Keratinocyte (primary cell): ENCODE measurements at regions not wholly inside any gene's neighbourhood (a gene's known extent, or its start where the extent isn't known, plus 50 kb on each side); places are given as distances from the start of the nearest gene placed in this dataset.
"Not testable (repeated sequence)": the region's sequence is repeated elsewhere in the genome, so short reads cannot be mapped to it uniquely, and the experiment has no call there.

Experiments
- DNase-seq: peaks from one replicate; pipeline ENCODE4 v3.0.0-alpha.2; 2011; ENCODE audit warnings: low read depth, missing footprints, low spot score
- FAIRE-seq: peaks from 2 replicates; lab custom pipeline; 2011; peaks lifted over from hg19 to GRCh38; lab: Jason Lieb, UNC
- H2AFZ ChIP-seq: 2 replicates; pipeline ENCODE4 v1.6.0; 2012; ENCODE audit warnings: low read length, control low read depth, inconsistent platforms; ENCODE audit not compliant: control insufficient read depth
- H3K27ac ChIP-seq: 2 replicates; pipeline ENCODE4 v1.5.1; 2011; ENCODE audit warnings: low read length; ENCODE audit not compliant: control insufficient read depth, insufficient read depth
- H3K27me3 ChIP-seq: 3 replicates; pipeline ENCODE4 v1.6.0; 2011; ENCODE audit warnings: low read length; ENCODE audit not compliant: control insufficient read depth, insufficient read depth; ENCODE audit errors: extremely low read depth
- H3K36me3 ChIP-seq, 2 experiments: 2 replicates in 1 of 2; 3 replicates in 1 of 2; pipeline ENCODE4 v1.5.1; 2011; ENCODE audit warnings: low read length in 2 of 2, mild to moderate bottlenecking in 1 of 2; ENCODE audit not compliant: control insufficient read depth in 2 of 2, insufficient read depth in 2 of 2; ENCODE audit errors: extremely low read depth in 1 of 2
- H3K4me1 ChIP-seq: 3 replicates; pipeline ENCODE4 v1.5.1; 2011; ENCODE audit warnings: low read length; ENCODE audit not compliant: control insufficient read depth, insufficient read depth; ENCODE audit errors: extremely low read depth
- H3K4me2 ChIP-seq: 3 replicates; pipeline ENCODE4 v1.6.0; 2011; ENCODE audit warnings: low read depth, low read length; ENCODE audit not compliant: control insufficient read depth, insufficient read depth; ENCODE audit errors: extremely low read depth
- H3K4me3 ChIP-seq, 3 experiments: fragments of 200-600 bp in 1 of 3; sonication (generic) in 1 of 3; 2 replicates in 2 of 3; 3 replicates in 1 of 3; pipeline ENCODE4 v1.5.1; 2011 to 2016; ENCODE audit warnings: low read length in 3 of 3, mild to moderate bottlenecking in 3 of 3, control low read depth in 2 of 3, inconsistent platforms in 1 of 3, low read depth in 1 of 3, mixed read lengths in 1 of 3, mixed run types in 1 of 3, moderate library complexity in 1 of 3; ENCODE audit not compliant: control insufficient read depth in 2 of 3, insufficient read depth in 2 of 3; ENCODE audit errors: extremely low read depth in 1 of 3
- H3K79me2 ChIP-seq: 2 replicates; pipeline ENCODE4 v1.6.0; 2012; ENCODE audit warnings: low read length; ENCODE audit not compliant: control insufficient read depth, insufficient read depth
- H3K9ac ChIP-seq: 3 replicates; pipeline ENCODE4 v1.6.0; 2011; ENCODE audit warnings: low read length; ENCODE audit not compliant: control insufficient read depth, insufficient read depth; ENCODE audit errors: extremely low read depth
- H3K9me1 ChIP-seq: 3 replicates; pipeline ENCODE4 v1.6.0; 2011; ENCODE audit warnings: low read length; ENCODE audit not compliant: control insufficient read depth, insufficient read depth; ENCODE audit errors: extremely low read depth
- H3K9me3 ChIP-seq: 2 replicates; pipeline ENCODE4 v1.5.1; 2012; ENCODE audit warnings: low read depth, low read length; ENCODE audit not compliant: control insufficient read depth
- H4K20me1 ChIP-seq: 3 replicates; pipeline ENCODE4 v1.6.0; 2011; ENCODE audit warnings: low read length; ENCODE audit not compliant: control insufficient read depth, insufficient read depth; ENCODE audit errors: extremely low read depth
- CTCF ChIP-seq, 3 experiments: IDR thresholded peaks in 1 of 3; conservative IDR thresholded peaks in 1 of 3; optimal IDR thresholded peaks in 1 of 3; 2 replicates in 2 of 3; 3 replicates in 1 of 3; pipeline versions ENCODE3 to v1.5.1; 2011; ENCODE audit warnings: low read length in 3 of 3, mild to moderate bottlenecking in 3 of 3, moderate library complexity in 2 of 3, control low read depth in 1 of 3, inconsistent platforms in 1 of 3; ENCODE audit not compliant: insufficient read depth in 2 of 3; ENCODE audit errors: extremely low read depth in 1 of 3
- EZH2 ChIP-seq: IDR thresholded peaks from one replicate; pipeline ENCODE4 v1.6.1; 2012; ENCODE audit warnings: inconsistent platforms, mild to moderate bottlenecking, low read length, moderate library complexity
- dilution Hi-C: fragments of 300-500 bp; cut with MboI; formaldehyde crosslinking; loops from one replicate; pipeline ENCODE4 v1.7.0; 2020; ENCODE audit warnings: low sequenced_read_pairs; ENCODE audit not compliant: extremely low pct_ligation_motif_present

- DNase-seq (no peak), FAIRE-seq (no peak)
- H3K4me3 ChIP-seq, result no peak overlapping the region
- no peak overlapping the region for H3K27ac ChIP-seq
- no peaks in the 10 kb centered on the region for H4K20me1 ChIP-seq
- H3K9me1 ChIP-seq, result no peaks in the 10 kb centered on the region
- H3K4me1 ChIP-seq, result peaks cover 31% of the 10 kb centered on the region
- H3K9me3 ChIP-seq, result no peaks in the 10 kb centered on the region
- TF ChIP-seq EZH2, result no peak
- dilution Hi-C loops, result no loop called here
- no peak overlapping the region for H3K9ac ChIP-seq
- H3K4me2 ChIP-seq, result no peak overlapping the region
- H3K79me2 ChIP-seq, result no peaks in the 10 kb centered on the region
- H3K27me3 ChIP-seq, result no peaks in the 10 kb centered on the region
- no peaks in the 10 kb centered on the region for H3K36me3 ChIP-seq
- no peak overlapping the region for H2AFZ ChIP-seq
These were observed 69.7 kb downstream of the DLL1 start for GRCh38 chr6:170221052-170221752.

GRCh38 chr6:170213637-170214018 lies 77.2 kb downstream of the DLL1 start:
- dilution Hi-C loops, H3K9me3 ChIP-seq, H3K9ac ChIP-seq, H2AFZ ChIP-seq, FAIRE-seq, H3K79me2 ChIP-seq, H3K4me3 ChIP-seq, H3K27me3 ChIP-seq, H3K4me2 ChIP-seq, H3K36me3 ChIP-seq, H3K27ac ChIP-seq, H3K4me1 ChIP-seq, H4K20me1 ChIP-seq, DNase-seq, H3K9me1 ChIP-seq: not testable (repeated sequence)

GRCh38 chr6:170212956-170213636 lies 77.8 kb downstream of the DLL1 start:
- no peaks in the 10 kb centered on the region for H3K36me3 ChIP-seq
- peaks cover 6% of the 10 kb centered on the region for H3K27me3 ChIP-seq
- no peaks in the 10 kb centered on the region for H3K9me3 ChIP-seq
- no peak overlapping the region for H2AFZ ChIP-seq
- dilution Hi-C loops, result no loop called here
- DNase-seq (no peak), FAIRE-seq (no peak)
- TF ChIP-seq EZH2, result no peak
- TF ChIP-seq CTCF (optimal IDR thresholded peaks at IDR 0.05 in 1 of 3, IDR thresholded peaks at IDR 0.05 in 1 of 3, conservative IDR thresholded peaks at IDR 0.05 in 1 of 3; ENCODE audit: extremely low read depth in 1 of 3, insufficient read depth in 2 of 3, low read length in 3 of 3), result no peak
- no peaks in the 10 kb centered on the region for H3K79me2 ChIP-seq
- H3K9ac ChIP-seq, result no peak overlapping the region
- no peak overlapping the region for H3K27ac ChIP-seq
- H3K4me1 ChIP-seq, result no peaks in the 10 kb centered on the region
- H3K4me2 ChIP-seq, result no peak overlapping the region
- no peak overlapping the region for H3K4me3 ChIP-seq
- no peaks in the 10 kb centered on the region for H4K20me1 ChIP-seq
- no peaks in the 10 kb centered on the region for H3K9me1 ChIP-seq
